MG63 (cell line): ENCODE measurements at regions not wholly inside any gene's neighbourhood (a gene's known extent, or its start where the extent isn't known, plus 50 kb on each side); places are given as distances from the start of the nearest gene placed in this dataset.
A peak's percentile ranks its signal among the peaks of the same experiment; 100 is the strongest.

Experiments used
- DNase-seq: peaks from one replicate; pipeline ENCODE4 v3.0.0-alpha.2; 2020
- H3K27me3 ChIP-seq: fragments of 250-450 bp; sonication (Bioruptor Pico); 2 replicates; pipeline ENCODE4 v1.5.1; 2020; ENCODE audit warnings: mild to moderate bottlenecking, moderate library complexity
- H3K36me3 ChIP-seq: fragments of 250-450 bp; sonication (Bioruptor Pico); 2 replicates; pipeline ENCODE4 v1.5.1; 2020; ENCODE audit warnings: mild to moderate bottlenecking, moderate library complexity
- H3K4me3 ChIP-seq: fragments of 250-450 bp; sonication (Bioruptor Pico); 2 replicates; pipeline ENCODE4 v1.5.1; 2020; ENCODE audit warnings: mild to moderate bottlenecking, moderate library complexity
- H3K9me3 ChIP-seq: fragments of 250-450 bp; sonication (Bioruptor Pico); 2 replicates; pipeline ENCODE4 v1.5.1; 2020; ENCODE audit warnings: mild to moderate bottlenecking, moderate library complexity

DNA sequence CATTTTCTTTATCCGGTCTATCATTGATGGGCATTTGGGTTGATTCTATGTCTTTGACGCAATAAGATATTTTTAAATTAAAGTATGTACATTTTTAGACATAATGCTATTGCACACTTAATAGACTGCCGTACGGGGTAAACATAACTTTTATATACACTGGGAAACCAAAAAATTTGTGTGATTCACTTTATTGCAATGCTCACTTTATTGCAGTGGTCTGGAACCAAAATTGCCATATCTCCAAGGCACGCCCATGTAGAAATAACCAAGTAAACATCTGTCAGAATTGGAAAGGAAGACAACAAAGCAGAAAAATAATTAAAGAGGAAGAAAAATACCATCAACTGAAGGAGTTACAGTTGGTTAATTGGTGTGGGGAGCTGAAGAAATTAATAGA is 205.8 kb upstream of the CTAGE1 start:
- H3K27me3 ChIP-seq: no peaks in the 10 kb centered on the region
- H3K9me3 ChIP-seq: no peaks in the 10 kb centered on the region
- H3K36me3 ChIP-seq: no peaks in the 10 kb centered on the region
- no peak overlapping the region for H3K4me3 ChIP-seq
- no peak for DNase-seq

DNA sequence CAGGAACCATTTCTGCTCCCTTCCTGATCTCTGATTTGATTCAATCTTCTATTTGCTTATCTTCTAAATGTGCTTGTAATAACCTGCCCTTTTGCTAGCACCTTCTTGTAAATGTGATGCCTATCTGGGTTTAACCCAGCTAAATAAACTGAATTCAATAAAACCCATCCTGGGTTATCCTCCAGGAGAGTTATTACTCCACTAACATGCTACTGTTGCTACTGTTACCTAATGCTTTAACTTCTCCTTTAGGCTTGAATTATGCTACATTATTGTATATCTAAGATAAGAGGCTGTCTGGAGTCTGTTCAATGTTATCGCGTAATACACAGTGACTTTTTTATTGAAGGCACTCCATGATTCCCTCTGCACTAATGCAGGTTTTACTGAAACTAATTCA is 206.5 kb upstream of the CTAGE1 start:
- H3K36me3 ChIP-seq: no peaks in the 10 kb centered on the region
- H3K4me3 ChIP-seq: no peak overlapping the region
- H3K9me3 ChIP-seq: no peaks in the 10 kb centered on the region
- H3K27me3 ChIP-seq: no peaks in the 10 kb centered on the region
- no peak for DNase-seq

DNA sequence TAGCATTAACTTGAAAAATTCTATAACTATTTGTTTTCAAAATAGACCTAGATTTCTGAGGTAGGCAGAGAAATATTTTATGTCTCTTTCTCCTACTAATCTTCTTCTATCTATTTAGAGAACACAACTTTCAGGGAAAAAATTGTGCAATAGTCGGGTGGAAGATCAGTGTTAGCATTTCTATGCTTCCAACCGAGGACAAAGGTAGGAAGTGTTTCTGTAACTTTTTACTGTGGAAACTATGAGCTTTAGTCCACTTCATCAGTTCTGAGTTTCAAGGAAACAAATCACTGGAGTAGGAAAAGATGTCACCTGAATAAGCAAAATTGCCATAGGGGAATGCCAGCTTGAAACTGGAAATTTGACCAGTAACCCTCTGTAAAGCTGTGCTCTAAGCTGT is 207.7 kb upstream of the CTAGE1 start:
- Histone ChIP-seq H3K4me3 (no peak overlapping the region), H3K9me3 (no peaks in the 10 kb centered on the region), H3K27me3 (no peaks in the 10 kb centered on the region), H3K36me3 (no peaks in the 10 kb centered on the region)
- DNase-seq: no peak

DNA sequence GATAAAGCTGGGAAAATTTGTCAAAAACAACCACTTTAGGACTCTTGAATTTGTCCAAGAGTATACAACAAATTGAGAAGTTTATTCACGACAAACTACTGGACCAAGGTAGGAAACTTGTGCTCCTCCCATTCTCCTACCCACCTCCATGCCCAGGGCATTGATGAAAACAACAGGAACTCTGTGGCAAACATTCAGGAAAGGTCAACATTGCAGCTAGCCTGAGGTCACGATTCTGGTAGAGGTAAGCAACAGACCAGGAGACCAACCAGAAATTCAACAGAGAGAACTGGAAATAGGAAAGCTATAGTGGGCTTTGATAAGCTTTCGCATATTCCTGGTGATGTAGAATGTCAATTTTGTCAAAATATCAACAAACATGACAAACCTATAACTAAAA is 209.1 kb upstream of the CTAGE1 start:
- no peaks in the 10 kb centered on the region for H3K27me3 ChIP-seq
- no peak overlapping the region for H3K4me3 ChIP-seq
- no peaks in the 10 kb centered on the region for H3K9me3 ChIP-seq
- H3K36me3 ChIP-seq: no peaks in the 10 kb centered on the region
- DNase-seq: no peak

DNA sequence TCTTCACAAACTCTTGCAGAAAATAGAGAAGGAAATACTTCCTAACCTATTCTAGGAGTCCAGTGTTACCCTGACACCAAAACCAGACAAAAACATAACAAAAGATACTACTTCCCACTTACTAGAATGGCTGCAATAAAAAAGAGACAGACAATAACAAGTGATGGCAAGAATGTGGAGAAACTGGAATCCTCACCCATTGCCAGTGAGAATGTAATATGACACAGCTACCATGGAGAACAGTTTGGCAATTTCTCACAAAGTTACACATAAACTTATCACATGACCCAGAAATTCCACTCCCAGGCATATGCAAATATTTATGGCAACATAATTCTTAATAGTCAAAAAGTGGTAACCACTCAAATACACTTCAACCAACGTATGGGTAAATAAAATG is 209.8 kb upstream of the CTAGE1 start:
- H3K9me3 ChIP-seq: no peaks in the 10 kb centered on the region
- no peaks in the 10 kb centered on the region for H3K36me3 ChIP-seq
- no peaks in the 10 kb centered on the region for H3K27me3 ChIP-seq
- no peak overlapping the region for H3K4me3 ChIP-seq
- DNase-seq: no peak

DNA sequence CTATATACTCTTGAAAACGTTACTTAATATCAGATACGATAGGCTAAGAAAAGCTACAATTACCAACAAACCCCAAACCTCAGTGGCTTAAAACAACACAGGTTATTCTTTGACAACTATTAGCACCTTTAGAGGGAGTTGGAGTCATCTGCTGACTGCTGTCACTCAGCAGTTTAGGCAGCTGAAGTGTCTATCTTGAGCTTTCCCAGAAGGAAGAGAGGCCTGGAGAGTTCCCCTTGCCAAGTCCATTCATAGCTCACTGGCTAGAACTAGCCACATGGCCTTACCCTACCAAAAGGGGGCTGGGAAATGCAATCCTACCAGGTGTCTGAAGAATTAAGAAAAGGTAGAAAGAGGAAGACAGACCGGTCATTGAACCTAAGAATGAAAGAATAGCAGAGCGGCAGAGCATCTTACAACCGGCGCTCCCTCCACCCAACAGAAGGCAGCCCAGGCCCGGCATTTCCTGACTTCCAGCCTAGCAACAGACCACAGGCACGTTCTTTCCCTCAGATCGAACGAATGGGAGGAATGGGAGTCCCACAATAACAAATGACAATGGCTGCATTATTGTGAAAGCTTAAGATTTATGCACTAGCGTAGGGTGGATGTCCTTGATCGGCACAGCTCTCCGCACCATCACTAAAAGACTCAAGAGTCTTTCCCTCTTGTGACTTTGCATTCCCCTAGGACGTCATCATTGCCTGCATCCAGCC is 211.2 kb upstream of the CTAGE1 start:
- Histone ChIP-seq H3K27me3 (no peaks in the 10 kb centered on the region), H3K4me3 (no peak overlapping the region), H3K9me3 (no peaks in the 10 kb centered on the region), H3K36me3 (no peaks in the 10 kb centered on the region)
- DNase-seq: no peak

GRCh38 chr18:22630980-22631379 is 213.3 kb upstream of the CTAGE1 start:
- DNase-seq: no peak

DNA sequence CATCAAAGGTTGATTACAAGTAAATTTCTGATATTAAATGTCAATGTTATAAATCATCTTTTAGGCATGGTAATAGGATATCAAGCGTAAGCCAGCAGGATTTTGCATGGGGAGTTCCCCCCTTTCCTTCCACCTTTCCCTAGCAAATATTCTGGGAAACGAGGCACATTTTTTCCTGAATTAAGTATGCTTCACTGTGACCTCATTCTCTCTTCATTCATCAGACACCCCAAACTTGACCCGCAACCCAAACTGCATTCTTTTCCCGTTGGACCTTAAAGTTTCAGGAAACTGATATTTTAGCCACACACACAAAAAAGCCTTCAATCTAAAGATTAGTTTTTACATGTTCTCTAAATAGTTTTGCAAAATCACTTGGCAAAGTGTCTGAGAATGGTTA is 214.5 kb upstream of the CTAGE1 start:
- Histone ChIP-seq H3K9me3 (peaks cover 3% of the 10 kb centered on the region; the same call in 1 of the 2 replicates), H3K27me3 (no peaks in the 10 kb centered on the region), H3K36me3 (no peaks in the 10 kb centered on the region), H3K4me3 (no peak overlapping the region)
- no peak for DNase-seq

More at GRCh38 chr18:22630980-22631379, 213.3 kb upstream of the CTAGE1 start:
- no peaks in the 10 kb centered on the region for H3K9me3 ChIP-seq
- no peaks in the 10 kb centered on the region for H3K36me3 ChIP-seq
- no peaks in the 10 kb centered on the region for H3K27me3 ChIP-seq
- H3K4me3 ChIP-seq: no peak overlapping the region

DNA sequence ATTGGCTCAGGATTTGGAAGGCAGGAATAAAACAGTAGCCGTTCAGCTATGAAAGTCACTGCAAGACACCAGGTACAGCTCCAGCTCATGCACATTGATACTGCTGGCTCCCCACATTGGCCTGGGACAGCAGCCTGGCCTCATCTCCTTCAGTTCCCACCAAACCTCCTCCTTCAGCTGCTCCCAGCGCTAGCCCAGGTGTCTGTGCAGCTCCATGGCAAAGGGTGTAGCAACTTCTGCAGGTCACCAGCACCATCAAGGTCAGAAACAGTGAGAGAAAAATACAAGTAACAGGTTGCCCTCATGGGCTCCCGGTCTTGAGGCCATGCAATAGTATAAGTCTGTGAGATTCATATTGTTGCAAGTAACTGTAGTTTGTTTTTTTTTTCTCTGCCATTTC is 216.7 kb upstream of the CTAGE1 start:
- no peak overlapping the region for H3K4me3 ChIP-seq
- H3K9me3 ChIP-seq: peaks cover 3% of the 10 kb centered on the region; the same call in 1 of the 2 replicates
- H3K27me3 ChIP-seq: no peaks in the 10 kb centered on the region
- H3K36me3 ChIP-seq: no peaks in the 10 kb centered on the region
- no peak for DNase-seq

DNA sequence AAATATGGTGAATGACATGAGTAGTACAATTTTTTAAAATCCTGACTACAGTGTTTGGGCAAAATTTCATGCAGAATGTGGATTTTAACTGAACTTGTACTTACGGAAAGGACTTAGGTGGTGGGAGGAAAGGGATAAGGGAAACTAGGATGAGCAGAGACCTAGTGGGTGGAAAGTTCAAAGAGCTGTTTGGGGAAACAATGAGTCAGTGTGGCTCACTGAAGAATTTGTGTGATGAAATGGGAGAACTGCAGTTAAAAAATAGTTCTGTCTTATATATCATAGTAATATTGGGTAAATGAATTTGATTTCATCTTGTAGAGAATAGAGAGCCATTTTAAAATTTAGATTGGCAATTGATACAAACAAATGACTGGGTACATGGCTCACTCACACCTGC is 220.1 kb upstream of the CTAGE1 start:
- H3K4me3 ChIP-seq: no peak overlapping the region
- DNase-seq: no peak

DNA sequence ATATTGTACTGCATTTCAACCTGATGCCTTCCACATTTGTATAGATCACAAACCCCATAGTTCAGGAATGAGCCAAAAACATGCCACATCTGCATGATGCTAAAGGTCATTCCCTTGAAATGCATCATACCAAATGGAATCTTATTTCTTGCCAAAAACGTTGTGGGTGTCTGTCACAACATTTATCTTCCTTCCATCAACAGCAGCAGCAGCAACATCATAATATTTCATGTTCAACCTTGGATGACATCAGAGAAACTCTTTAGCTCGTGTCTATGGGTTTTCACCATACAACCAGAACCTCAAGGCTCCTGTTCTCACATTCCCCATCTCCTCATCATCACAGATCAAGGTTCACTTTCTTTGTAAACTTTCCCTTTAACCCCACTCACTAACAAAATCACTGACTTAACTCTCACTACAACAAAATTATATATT is 221.3 kb upstream of the CTAGE1 start:
- Histone ChIP-seq H3K9me3 (peaks cover 3% of the 10 kb centered on the region; the same call in 1 of the 2 replicates), H3K27me3 (no peaks in the 10 kb centered on the region), H3K4me3 (no peak overlapping the region), H3K36me3 (no peaks in the 10 kb centered on the region)
- DNase-seq: no peak

More for the DNA sequence above, 220.1 kb upstream of the CTAGE1 start:
- Histone ChIP-seq H3K36me3 (no peaks in the 10 kb centered on the region), H3K27me3 (no peaks in the 10 kb centered on the region), H3K9me3 (peaks cover 3% of the 10 kb centered on the region; the same call in 1 of the 2 replicates)

GRCh38 chr18:22639561-22639960 is 221.8 kb upstream of the CTAGE1 start:
- no peaks in the 10 kb centered on the region for H3K27me3 ChIP-seq
- DNase-seq: no peak
- H3K36me3 ChIP-seq: no peaks in the 10 kb centered on the region

GRCh38 chr18:22640281-22640842 is 222.6 kb upstream of the CTAGE1 start:
- peaks cover 3% of the 10 kb centered on the region; the same call in 1 of the 2 replicates for H3K9me3 ChIP-seq
- no peaks in the 10 kb centered on the region for H3K36me3 ChIP-seq
- peak; percentile 33 for DNase-seq

More at GRCh38 chr18:22639561-22639960, 221.8 kb upstream of the CTAGE1 start:
- Histone ChIP-seq H3K4me3 (no peak overlapping the region), H3K9me3 (peaks cover 3% of the 10 kb centered on the region; the same call in 1 of the 2 replicates)

DNA sequence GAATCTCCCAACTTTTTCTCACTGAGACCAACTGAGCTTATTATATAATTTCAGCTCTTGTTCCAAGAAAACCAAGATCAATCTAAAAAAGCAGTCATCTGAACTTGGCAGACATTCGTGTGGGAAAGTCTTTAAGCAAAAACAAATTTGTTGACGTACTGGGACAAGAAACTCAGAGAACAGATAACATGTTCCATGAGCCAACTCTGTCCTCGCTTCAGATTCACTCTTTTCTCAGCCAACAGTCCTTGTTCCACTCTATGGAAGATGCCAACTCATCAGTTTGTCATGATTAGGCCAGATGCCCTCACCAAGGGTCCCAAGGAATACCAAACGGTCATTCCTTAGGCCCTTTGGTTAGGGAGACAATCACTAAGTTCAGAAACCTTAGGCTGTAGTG is 224.2 kb upstream of the CTAGE1 start:
- no peak for DNase-seq
- Histone ChIP-seq H3K4me3 (no peak overlapping the region), H3K27me3 (no peaks in the 10 kb centered on the region), H3K9me3 (no peaks in the 10 kb centered on the region), H3K36me3 (no peaks in the 10 kb centered on the region)

More at GRCh38 chr18:22640281-22640842, 222.6 kb upstream of the CTAGE1 start:
- Histone ChIP-seq H3K4me3 (no peak overlapping the region), H3K27me3 (no peaks in the 10 kb centered on the region)

DNA sequence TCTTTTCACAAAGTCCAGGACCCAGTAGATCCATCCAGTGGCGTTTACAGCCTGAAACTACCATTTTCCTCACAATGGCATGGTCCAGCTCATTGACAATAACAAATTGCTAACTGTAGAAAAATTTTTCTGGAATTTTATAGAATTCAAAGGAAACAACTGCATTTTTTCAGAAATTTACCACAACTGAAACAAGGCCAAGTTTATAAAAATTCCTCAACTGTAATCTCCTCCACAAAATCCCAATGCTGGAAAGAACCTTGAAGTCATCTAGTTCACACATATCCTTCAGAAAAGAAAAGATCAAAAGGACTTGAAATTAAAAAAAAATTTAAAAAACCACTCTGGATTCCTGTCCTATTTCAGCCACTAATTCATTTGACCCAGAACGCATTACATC is 226.0 kb upstream of the CTAGE1 start:
- Histone ChIP-seq H3K9me3 (no peaks in the 10 kb centered on the region), H3K27me3 (no peaks in the 10 kb centered on the region), H3K4me3 (no peak overlapping the region), H3K36me3 (no peaks in the 10 kb centered on the region)
- DNase-seq: no peak

DNA sequence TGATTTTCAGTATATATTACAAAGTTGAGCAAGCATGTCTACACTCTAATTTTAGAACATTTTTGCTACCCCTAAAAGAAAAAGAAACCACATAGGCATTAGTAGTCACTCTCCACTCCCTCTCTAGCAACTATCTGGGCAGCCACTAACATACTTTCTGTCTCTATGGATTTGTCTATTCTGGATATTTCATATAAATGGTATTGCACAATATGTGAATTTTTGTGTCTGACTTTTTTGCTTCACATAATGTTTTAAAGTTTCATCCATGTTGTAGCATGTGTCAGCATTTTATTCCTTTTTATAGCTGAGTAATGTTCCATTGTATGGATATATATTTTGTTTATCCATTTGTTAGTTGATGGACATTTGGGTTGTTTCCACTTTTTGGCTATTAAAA is 232.5 kb upstream of the CTAGE1 start:
- H3K27me3 ChIP-seq: no peaks in the 10 kb centered on the region
- H3K9me3 ChIP-seq: peaks cover 4% of the 10 kb centered on the region; the same call in 1 of the 2 replicates
- no peak for DNase-seq

DNA sequence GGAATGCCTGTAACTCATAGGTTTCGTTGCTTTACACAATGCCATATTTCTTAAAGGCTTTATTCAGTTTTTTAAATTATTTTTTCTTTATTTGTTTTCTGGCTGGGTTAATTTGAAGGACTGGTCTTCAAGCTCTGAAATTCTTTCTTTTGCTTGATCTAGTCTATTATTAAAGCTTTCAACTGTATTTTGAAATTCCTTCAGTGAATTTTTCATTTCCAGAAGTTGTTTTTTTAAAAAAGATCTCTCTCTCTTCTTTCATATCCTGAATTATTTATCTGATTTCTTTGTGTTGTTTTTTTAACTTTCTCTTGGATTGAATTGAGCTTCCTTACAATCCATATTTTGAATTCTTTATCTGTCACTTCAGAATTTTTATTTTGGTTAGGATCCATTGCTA is 239.9 kb upstream of the CTAGE1 start:
- H3K4me3 ChIP-seq: no peak overlapping the region
- no peaks in the 10 kb centered on the region for H3K36me3 ChIP-seq
- H3K9me3 ChIP-seq: peaks cover 21% of the 10 kb centered on the region
- DNase-seq: no peak
- no peaks in the 10 kb centered on the region for H3K27me3 ChIP-seq

More for the DNA sequence above, 232.5 kb upstream of the CTAGE1 start:
- H3K36me3 ChIP-seq: no peaks in the 10 kb centered on the region
- H3K4me3 ChIP-seq: no peak overlapping the region

GRCh38 chr18:22658318-22658717 is 240.6 kb upstream of the CTAGE1 start:
- Histone ChIP-seq H3K36me3 (no peaks in the 10 kb centered on the region), H3K4me3 (no peak overlapping the region), H3K9me3 (peaks cover 23% of the 10 kb centered on the region), H3K27me3 (no peaks in the 10 kb centered on the region)
- DNase-seq: no peak
